SW 1271 (cell line): ENCODE measurements at regions not wholly inside any gene's neighbourhood (a gene's known extent, or its start where the extent isn't known, plus 50 kb on each side); places are given as distances from the start of the nearest gene placed in this dataset.
"Not testable (repeated sequence)": the region's sequence is repeated elsewhere in the genome, so short reads cannot be mapped to it uniquely, and the experiment has no call there.

Experiments
- DNase-seq, 2 experiments: peaks; one replicate each; lab custom pipeline; 2025; lab: John Stamatoyannopoulos, UW

- no peak for DNase-seq
These were observed 62.9 kb downstream of the ACKR3 start for GRCh38 chr2:236632295-236633218.

GRCh38 chr2:236633219-236633570 is 63.6 kb downstream of the ACKR3 start:
- DNase-seq, result no peak

DNA sequence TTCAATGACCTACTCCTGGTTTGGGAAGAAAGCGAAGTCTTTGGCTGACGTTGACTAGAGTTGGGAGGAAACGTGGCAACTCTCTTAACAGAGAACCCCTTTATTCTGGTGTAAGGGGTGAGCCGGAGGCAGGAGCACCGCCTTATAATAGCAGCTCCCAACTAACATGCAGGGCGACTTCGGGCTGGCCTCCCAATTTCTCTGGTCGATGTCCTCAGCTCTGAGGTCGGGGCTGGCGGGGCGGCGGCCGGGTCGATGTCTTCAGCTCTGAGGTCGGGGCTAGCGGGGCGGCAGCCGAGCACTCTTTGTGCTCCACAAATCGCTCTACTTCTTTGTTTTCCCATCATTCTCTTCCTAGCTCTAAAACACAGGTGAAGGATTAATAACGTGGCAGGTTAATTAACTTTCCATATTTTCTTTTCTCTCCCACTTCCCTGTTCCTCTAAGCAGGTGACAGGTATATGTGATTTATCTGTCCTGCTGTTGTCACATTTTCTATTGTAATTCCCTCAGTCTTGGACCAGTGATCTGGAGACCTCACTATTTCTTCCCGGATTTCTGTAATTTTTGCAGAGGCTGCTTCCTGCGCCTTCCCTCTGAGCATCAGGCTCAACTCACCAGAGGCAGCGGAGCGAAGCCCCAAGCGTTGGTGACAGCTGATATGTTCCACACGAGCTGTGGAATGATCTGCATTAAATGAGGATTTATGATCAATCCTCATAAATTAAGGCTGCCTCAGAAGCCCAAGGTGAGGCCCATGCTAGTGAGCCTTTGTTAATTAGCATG is 64.3 kb downstream of the ACKR3 start:
- DNase-seq, result no peak

DNA sequence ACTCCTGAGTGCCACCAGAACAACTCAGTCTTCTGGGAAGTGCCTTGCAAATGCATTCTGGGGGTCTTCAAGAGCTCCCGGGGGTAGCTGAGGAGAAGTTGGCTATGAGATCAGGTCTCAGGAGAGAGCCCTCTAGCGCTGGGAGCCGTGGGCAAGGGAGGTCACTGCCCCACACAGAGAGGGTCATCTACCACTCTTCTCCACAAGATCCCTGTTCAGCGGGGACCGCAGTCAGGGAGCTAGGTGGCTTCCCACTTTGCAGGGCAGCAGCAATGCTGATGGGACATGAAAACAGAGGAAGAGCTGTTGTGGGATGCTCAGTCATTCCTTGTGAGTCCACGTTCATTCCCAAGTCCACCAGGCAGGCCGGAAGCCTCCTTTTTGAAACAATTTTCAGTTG is 66.6 kb downstream of the ACKR3 start:
- DNase-seq, result no peak

DNA sequence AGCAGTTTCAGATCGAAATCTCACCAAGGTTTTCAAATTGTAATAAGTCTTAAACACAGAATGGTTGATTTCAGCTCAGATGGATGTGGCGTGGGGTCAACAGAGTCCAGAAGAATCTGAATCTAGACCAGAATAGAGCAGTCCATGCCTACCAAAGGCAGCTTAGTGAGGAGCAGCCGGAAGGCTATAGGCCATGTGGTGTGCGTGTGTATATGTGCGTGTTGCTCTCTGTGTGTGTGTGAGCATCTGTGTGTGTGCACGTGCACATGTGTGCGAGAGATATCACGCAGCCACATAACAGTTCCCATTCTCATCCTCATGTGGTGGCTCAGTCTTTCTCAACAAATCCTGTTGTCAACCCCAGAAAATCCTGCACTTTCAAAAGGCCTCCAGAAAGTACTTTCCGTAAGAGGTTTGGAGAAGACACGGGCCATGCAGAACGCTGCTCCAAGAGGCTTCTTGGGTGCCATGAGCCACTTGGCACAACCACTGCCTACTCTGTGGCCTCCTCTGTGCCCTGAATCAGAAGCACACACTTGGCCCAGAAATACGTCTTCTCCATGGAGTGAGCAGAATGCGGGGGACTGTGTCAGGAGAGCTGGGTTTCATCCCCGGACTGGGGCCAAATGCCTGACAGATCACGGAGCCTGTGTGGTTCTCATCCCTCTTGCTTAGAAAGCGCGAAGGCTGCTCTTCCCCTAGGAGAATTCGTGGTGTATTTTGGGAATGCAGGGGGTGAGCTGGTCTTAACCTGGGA is 67.3 kb downstream of the ACKR3 start:
- DNase-seq, result no peak

- DNase-seq, result no peak
These were observed 68.3 kb downstream of the ACKR3 start for GRCh38 chr2:236637686-236638569.

DNA sequence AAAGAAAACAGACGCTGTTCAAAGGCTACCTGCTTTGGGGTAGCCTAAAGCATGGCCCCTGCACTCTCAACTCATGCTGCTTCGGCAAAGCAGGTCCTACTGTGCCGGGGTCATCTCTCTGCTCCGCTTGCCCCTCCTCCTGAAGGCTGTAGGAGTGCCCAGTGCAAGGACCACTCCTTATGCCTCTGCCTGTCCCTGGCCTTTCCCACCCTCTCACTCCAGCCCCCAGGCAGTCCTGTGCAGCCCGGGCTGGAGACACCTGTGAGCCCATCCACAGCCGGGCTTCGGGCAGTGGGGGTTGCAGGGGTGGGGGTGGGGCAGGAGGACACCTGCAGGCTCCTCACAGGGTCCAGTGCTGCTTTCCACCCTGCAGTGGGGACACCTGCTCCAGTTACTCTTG is 69.1 kb downstream of the ACKR3 start:
- no peak for DNase-seq

- no peak for DNase-seq
These were observed 70.0 kb downstream of the ACKR3 start for GRCh38 chr2:236639461-236640235.

DNA sequence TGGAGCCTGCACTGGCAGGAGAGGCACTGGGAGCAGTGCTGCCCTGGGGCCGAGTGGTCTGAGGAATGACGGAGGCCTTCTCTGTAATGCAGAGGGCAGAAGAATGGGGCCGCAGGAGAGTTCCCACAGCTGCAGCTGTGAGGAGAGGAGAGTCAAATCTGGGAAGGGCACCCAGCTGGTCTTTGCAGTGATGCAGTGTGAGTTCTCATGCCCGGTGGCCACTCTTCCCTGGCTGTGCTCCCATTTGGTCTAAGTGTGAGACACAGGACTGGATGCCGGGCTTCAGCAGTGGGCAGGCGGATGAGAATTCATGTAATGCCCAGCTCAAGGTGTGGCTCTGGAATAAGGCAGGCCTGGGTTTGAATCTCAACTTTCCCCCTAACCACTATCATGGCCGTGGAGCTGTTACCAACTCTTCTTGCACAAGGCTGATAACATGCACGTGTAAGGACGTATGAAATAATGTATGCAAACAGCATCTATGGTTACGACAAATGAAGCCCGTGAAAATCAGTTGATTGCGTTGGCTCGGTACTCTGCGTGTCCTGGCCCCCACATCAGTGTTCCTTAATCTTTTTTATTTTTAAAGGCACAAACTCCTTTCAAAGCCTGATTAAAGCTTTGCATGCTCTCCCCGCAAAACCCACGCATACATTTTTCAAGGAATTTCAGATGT is 71.6 kb downstream of the ACKR3 start:
- DNase-seq, result no peak

DNA sequence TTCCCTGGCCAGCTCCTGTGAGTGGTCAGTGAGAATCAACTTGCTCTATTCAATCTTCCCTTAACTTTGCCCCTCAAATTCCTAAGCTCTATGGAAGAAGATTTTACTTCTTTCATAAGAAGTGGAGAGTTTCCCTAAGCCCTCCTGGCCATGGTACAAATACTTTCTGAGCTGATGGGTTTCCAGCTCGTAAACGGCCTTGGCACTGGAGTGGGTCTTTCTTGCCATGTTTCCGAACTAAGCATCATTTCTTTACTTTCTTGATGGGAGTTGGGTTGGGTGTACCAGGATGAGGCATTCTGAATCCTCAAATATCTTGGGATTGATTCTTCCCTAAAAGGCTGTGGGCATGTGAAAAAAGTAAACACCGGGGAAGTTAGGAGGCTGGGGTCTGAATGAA is 72.5 kb downstream of the ACKR3 start:
- no peak for DNase-seq

DNA sequence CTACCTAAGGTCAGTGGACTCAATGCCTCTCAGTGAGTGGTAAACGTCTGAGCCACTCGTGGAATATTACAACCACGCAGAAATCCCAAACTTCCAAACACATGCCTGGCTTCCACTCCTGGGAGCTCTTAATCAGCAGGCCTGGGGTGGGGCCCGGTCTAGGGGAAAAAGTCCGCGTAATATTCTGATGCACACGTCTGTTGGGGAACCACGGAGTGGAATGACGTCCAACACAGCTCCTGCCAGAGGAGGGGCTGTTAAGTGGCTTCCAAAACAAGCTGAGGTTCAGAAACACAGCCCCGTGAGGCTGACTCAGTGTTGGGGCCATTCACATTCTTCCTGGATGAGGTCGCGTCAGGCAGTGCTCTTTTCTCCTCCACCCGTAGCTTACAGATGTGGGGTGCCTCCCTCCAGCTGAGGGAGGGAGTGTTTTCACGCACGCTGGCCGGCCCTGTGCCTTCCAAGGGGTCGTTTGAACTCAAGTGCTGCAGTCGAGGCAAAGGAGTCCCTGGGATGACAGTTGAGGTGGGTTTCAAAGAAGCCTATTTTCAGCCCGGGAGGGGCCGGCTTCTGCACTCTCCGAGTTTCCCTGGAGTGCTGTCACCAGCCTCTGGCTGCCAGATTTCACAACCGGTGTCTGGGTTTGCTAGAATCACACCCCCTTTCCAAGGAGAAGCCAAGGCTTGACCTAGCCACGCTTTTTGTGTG is 73.1 kb downstream of the ACKR3 start:
- DNase-seq, result peak; percentile 68 to 77

- DNase-seq, result no peak
These were observed 73.9 kb downstream of the ACKR3 start for GRCh38 chr2:236643480-236643879.

DNA sequence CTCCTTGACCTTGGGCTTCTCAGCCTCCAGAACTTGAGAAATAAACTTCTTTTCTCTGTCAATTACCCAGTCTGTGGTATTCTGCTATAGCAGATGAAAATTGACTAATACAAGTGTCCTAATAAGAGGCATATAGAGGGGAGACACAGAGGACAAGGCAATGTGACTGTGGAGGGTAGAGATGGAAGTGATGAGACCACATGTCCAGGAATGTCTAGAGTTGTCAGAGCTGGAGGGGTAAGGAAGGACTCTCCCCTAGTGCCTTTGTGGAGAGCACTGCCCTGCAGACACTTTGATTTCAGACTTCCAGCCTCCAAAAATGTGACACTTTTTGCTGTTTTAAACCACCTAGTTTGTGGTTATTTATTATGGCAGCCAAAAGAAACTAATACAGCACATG is 74.4 kb downstream of the ACKR3 start:
- no peak for DNase-seq

GRCh38 chr2:236644502-236644911 is 74.9 kb downstream of the ACKR3 start:
- DNase-seq, result no peak

DNA sequence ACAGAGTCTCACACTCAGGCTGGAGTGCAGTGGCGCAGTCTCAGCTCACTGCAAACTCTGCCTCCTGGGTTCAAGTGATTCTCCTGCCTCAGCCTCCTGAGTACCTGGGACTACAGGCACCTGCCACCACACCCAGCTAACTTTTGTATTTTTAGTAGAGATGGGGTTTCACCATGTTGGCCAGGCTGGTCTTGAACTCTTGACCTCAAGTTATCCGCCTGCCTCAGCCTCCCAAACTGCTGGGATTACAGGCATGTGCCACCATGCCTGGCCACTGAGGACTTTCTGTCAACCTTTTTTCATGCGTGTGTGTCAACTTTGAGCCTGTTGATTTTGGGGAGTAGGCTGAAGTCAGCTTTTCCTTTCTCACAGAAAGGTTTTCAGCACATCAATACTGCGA is 75.5 kb downstream of the ACKR3 start:
- DNase-seq, result not testable (repeated sequence)

DNA sequence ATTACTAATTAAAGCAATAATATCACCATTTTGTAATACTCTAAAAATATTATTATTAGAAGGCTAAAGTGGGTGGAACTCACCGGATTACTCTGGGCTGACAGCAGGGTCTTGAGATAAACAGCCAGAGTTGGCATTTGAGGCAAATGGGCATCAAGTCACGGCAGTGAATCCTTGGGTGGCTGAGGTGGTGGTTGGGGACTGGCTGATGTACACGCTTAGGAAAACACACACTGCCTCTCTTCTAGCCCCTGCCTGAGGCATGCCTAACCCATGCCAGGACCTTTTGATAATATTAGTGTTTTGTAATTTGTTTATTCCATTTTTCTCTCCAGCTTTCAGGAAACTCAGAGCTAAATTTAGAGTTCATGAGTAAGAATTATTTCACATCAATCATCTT is 76.8 kb downstream of the ACKR3 start:
- no peak for DNase-seq

DNA sequence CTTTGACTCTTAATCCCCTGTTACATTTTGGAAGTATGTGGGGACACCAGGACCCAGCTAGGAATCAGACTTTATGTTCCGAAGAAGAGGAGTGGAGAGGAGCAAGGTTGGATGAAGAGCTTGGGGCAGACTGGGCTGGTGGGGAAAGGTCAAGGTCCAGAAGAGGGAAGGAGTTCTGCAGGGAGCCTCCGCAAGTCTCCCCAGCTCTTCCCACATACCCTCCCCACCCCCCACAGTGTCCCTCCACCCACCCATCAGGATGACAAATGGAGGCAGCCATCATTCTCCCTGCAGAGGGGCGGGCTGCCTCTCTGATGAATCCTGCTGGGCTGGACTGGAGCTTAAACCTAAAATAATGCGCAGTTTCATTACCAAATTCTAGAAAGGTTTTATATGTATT is 77.2 kb downstream of the ACKR3 start:
- DNase-seq, result no peak

- DNase-seq, result no peak
These were observed 78.0 kb downstream of the ACKR3 start for GRCh38 chr2:236647621-236648020.

DNA sequence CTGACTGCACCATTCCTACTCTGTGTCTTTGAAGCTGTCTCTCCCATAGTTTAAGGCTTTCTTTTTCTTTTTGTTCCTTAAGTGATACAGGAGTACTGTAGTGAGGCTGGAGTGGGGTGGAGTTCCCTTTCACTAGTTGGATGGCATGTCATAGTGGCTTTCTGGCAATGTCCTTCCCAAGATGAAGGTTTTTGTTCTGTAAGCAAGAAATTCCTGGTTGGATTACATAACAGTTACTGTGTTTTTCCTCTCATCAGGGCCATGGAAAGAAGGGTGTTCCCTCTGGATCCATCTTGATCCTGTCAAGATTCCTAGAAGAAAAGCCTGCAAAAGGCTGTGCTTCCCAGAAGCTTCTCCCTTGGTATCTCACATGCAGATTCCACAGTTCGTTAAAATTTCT is 84.2 kb downstream of the ACKR3 start:
- no peak for DNase-seq

- DNase-seq, result no peak
These were observed 84.9 kb downstream of the ACKR3 start for GRCh38 chr2:236654496-236654895.
